ENCODE measurements at regions not wholly inside any gene's neighbourhood (a gene's known extent, or its start where the extent isn't known, plus 50 kb on each side); places are given as distances from the start of the nearest gene placed in this dataset.

DNA sequence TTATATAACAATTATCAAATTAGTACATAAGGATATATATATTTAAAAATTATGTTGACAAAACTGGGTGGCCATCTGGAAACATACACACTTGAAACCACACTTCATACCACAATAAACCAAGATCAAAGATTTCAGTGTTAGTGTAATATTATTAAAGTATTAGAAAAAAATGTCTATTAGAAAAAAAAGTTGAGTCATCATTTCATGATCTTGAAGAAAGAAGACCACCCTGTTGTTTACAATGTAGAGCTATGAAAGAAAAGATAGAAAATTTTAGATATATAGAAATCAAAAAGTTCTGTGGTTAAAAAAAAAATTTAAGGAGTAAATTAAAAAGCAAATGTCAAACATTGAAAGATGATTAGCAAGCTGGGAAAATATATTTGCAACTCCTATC, 224.5 kb upstream of the CDH20 start:
- Histone ChIP-seq H3K27ac (ENCODE audit: low read depth, low read length) (no peak overlapping the region), H3K4me1 (ENCODE audit: control insufficient read depth, insufficient read depth, low read length) (no peaks in the 10 kb centered on the region), H3K4me3 (ENCODE audit: low read depth, low read length) (no peak overlapping the region), H3K27me3 (ENCODE audit: control insufficient read depth, insufficient read depth, low read length) (no peaks in the 10 kb centered on the region), H3K9ac (ENCODE audit: low read length) (no peak overlapping the region), H3K36me3 (ENCODE audit: control insufficient read depth, insufficient read depth, low read length) (no peaks in the 10 kb centered on the region), H3K9me3 (ENCODE audit: control insufficient read depth, insufficient read depth, low read depth, low read length) (no peaks in the 10 kb centered on the region)

DNA sequence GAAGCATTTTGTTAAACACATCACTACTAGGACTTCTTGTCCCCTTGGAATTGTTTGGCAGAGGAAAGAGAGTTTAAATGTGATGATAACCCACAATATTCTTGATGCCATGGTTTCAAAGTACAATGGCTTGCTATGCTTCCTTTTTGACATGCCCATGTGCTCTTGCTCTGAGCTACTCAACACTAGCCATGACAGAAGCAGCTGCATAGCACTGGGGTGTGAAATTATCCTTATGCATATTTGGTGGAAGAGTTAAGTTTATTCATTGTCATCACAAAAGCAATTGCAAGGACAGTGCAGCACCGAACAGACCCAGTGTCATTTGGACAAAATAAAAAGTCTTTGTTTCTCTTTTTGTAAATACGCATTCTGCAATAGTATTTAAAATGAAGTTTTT, 209.9 kb upstream of the CDH20 start:
- Histone ChIP-seq H3K4me3 (ENCODE audit: low read depth, low read length) (no peak overlapping the region), H3K9ac (ENCODE audit: low read length) (no peak overlapping the region), H3K9me3 (ENCODE audit: control insufficient read depth, insufficient read depth, low read depth, low read length) (no peaks in the 10 kb centered on the region), H3K36me3 (ENCODE audit: control insufficient read depth, insufficient read depth, low read length) (no peaks in the 10 kb centered on the region), H3K27ac (ENCODE audit: low read depth, low read length) (no peak overlapping the region), H3K27me3 (ENCODE audit: control insufficient read depth, insufficient read depth, low read length) (no peaks in the 10 kb centered on the region), H3K4me1 (ENCODE audit: control insufficient read depth, insufficient read depth, low read length) (peaks cover 14% of the 10 kb centered on the region)

DNA sequence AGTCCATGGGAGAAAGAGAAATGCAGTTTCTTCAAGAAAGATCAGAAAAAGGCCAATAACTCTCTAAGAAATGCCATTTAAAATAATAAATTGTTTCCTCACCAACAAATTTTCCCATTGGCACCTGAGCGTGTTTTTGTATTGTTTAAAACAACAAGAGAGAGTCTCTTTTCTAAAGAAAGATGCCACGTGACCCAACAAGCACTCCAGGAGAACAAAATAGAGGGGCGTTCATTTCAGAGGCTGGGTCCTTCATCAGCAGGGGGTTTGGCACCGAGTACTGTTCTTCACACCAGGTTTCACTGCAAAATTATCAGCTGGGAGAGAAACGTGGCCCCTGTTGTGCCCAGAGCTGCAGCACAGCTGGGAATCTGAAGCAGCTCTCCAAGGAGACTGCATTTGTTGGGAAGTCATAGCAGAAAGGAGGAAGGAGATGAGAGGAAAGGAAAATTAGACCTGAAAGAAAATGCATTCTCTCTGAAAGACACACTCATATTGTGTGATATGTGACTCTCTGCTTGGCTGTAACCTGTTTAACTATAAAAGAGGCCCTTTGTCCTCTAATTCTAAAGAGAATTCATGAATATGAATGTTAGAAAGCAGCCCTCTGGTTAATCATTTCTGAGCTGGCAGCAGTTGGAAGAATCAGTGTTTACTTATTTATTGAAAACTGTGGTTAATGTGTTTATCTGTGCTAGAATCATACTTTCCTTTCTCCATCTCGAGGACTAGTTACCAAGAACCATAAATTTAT, 205.3 kb upstream of the CDH20 start:
- Histone ChIP-seq H3K9me3 (ENCODE audit: control insufficient read depth, insufficient read depth, low read depth, low read length) (no peaks in the 10 kb centered on the region), H3K27me3 (ENCODE audit: control insufficient read depth, insufficient read depth, low read length) (no peaks in the 10 kb centered on the region), H3K36me3 (ENCODE audit: control insufficient read depth, insufficient read depth, low read length) (no peaks in the 10 kb centered on the region), H3K9ac (ENCODE audit: low read length) (no peak overlapping the region), H3K4me1 (ENCODE audit: control insufficient read depth, insufficient read depth, low read length) (peaks cover 19% of the 10 kb centered on the region), H3K4me3 (ENCODE audit: low read depth, low read length) (no peak overlapping the region), H3K27ac (ENCODE audit: low read depth, low read length) (no peak overlapping the region)

DNA sequence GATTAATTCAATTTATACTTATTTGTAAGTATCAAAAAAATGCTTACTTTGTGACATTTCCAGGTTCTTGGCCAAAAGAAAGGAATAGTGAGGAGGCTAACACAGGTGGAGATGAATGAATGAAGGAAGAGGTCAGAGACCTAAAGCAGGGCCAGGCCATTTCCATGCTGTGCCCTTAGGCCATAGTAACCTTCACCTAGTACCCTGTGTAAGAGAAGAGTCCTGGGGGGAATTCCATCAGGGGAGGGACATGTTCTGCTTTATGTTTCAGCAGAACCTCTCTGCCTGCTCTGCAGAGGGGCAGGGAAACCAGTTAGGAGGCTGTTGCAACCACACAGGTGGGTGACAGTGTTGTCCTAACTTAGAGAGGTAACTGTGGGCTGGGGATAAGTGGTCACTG, 204.2 kb upstream of the CDH20 start:
- Histone ChIP-seq H3K36me3 (ENCODE audit: control insufficient read depth, insufficient read depth, low read length) (no peaks in the 10 kb centered on the region), H3K27me3 (ENCODE audit: control insufficient read depth, insufficient read depth, low read length) (no peaks in the 10 kb centered on the region), H3K4me3 (ENCODE audit: low read depth, low read length) (no peak overlapping the region), H3K27ac (ENCODE audit: low read depth, low read length) (no peak overlapping the region), H3K9me3 (ENCODE audit: control insufficient read depth, insufficient read depth, low read depth, low read length) (no peaks in the 10 kb centered on the region), H3K9ac (ENCODE audit: low read length) (no peak overlapping the region), H3K4me1 (ENCODE audit: control insufficient read depth, insufficient read depth, low read length) (peaks cover 19% of the 10 kb centered on the region)

DNA sequence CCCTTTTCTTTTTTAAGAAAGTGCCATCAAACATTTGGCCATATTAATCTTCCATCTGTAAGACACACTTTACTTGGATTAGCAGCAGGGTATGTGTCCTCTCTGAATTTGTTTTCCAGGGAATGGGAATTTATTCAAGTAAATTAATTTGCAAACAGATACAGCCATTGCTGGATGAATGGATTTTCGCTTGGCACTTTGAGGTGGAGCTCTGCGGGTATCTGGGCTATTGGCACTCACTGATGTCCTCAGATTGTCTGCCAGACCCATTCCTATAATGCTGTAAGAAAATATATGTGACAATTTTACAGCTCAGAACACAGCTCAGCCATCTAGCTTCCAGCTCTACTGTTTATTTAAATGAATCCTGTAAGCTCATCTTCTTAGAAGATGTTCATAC, 201.2 kb upstream of the CDH20 start:
- Histone ChIP-seq H3K27ac (ENCODE audit: low read depth, low read length) (no peak overlapping the region), H3K36me3 (ENCODE audit: control insufficient read depth, insufficient read depth, low read length) (no peaks in the 10 kb centered on the region), H3K4me3 (ENCODE audit: low read depth, low read length) (no peak overlapping the region), H3K4me1 (ENCODE audit: control insufficient read depth, insufficient read depth, low read length) (peaks cover 18% of the 10 kb centered on the region), H3K9ac (ENCODE audit: low read length) (no peak overlapping the region), H3K9me3 (ENCODE audit: control insufficient read depth, insufficient read depth, low read depth, low read length) (no peaks in the 10 kb centered on the region), H3K27me3 (ENCODE audit: control insufficient read depth, insufficient read depth, low read length) (no peaks in the 10 kb centered on the region)

- H3K9ac ChIP-seq (ENCODE audit: low read length): no peak overlapping the region
- no peaks in the 10 kb centered on the region for H3K9me3 ChIP-seq (ENCODE audit: control insufficient read depth, insufficient read depth, low read depth, low read length)
- H3K36me3 ChIP-seq (ENCODE audit: control insufficient read depth, insufficient read depth, low read length): no peaks in the 10 kb centered on the region
- no peak overlapping the region for H3K27ac ChIP-seq (ENCODE audit: low read depth, low read length)
- H3K4me3 ChIP-seq (ENCODE audit: low read depth, low read length): no peak overlapping the region
- no peaks in the 10 kb centered on the region for H3K27me3 ChIP-seq (ENCODE audit: control insufficient read depth, insufficient read depth, low read length)
- H3K4me1 ChIP-seq (ENCODE audit: control insufficient read depth, insufficient read depth, low read length): peaks cover 2% of the 10 kb centered on the region; the same call in 1 of the 2 replicates
Measured at GRCh38 chr18:61133783-61134182, 199.4 kb upstream of the CDH20 start.

DNA sequence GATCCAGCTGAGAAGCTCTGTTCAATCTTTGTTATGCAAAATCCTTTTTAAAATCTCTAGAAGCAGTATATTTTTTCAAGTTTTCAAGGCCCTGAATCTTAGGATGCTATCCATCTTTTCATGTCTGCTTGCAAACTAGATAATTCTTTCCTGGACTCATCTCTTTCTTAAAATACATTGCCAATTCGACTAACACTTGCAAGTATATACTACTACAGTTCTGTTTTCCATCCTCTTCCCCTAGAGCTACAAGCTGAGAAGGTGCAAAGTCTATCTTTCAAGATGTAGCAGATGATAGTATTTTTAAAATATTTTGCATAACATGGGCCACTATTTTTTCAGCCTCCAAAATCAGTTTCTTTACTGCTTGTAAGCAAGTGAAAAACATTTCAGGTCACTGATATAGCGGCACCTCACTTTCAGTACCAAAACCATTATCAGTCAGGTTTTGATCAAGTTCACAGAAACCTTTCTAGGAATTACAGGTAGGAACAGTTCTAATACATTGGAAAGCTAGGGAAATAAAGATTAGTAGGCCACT, 196.4 kb upstream of the CDH20 start:
- no peak overlapping the region for H3K4me3 ChIP-seq (ENCODE audit: low read depth, low read length)
- H3K27ac ChIP-seq (ENCODE audit: low read depth, low read length): no peak overlapping the region
- H3K9ac ChIP-seq (ENCODE audit: low read length): no peak overlapping the region
- no peaks in the 10 kb centered on the region for H3K4me1 ChIP-seq (ENCODE audit: control insufficient read depth, insufficient read depth, low read length)
- no peaks in the 10 kb centered on the region for H3K27me3 ChIP-seq (ENCODE audit: control insufficient read depth, insufficient read depth, low read length)
- no peaks in the 10 kb centered on the region for H3K36me3 ChIP-seq (ENCODE audit: control insufficient read depth, insufficient read depth, low read length)
- no peaks in the 10 kb centered on the region for H3K9me3 ChIP-seq (ENCODE audit: control insufficient read depth, insufficient read depth, low read depth, low read length)

DNA sequence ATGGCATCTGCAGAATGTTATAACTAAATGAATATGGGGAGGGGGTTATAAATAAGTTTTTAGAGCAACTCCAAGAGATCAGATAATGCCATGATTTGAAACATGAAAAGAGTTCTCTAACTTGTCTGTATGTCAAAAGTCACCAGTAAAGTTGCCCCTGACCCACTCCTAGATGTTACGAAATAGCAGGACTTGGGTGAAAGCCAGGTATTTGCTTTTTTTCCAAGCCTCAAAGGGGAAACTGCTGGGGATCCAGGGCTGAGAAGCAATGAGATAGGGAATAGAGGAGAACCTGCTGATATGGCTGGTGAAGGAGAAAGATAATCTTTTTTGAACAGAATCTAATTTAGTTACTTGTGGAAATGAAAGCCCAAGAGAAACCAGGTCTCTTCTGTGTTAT, 191.5 kb upstream of the CDH20 start:
- Histone ChIP-seq H3K9ac (ENCODE audit: low read length) (no peak overlapping the region), H3K4me1 (ENCODE audit: control insufficient read depth, insufficient read depth, low read length) (no peaks in the 10 kb centered on the region), H3K27ac (ENCODE audit: low read depth, low read length) (no peak overlapping the region), H3K27me3 (ENCODE audit: control insufficient read depth, insufficient read depth, low read length) (no peaks in the 10 kb centered on the region), H3K9me3 (ENCODE audit: control insufficient read depth, insufficient read depth, low read depth, low read length) (0 out of 2 replicates have a peak, but pooled peaks cover 2% of the 10 kb centered on the region), H3K4me3 (ENCODE audit: low read depth, low read length) (no peak overlapping the region), H3K36me3 (ENCODE audit: control insufficient read depth, insufficient read depth, low read length) (no peaks in the 10 kb centered on the region)

GRCh38 chr18:61148322-61148721, 184.9 kb upstream of the CDH20 start:
- Histone ChIP-seq H3K4me3 (ENCODE audit: low read depth, low read length) (no peak overlapping the region), H3K4me1 (ENCODE audit: control insufficient read depth, insufficient read depth, low read length) (no peaks in the 10 kb centered on the region), H3K9ac (ENCODE audit: low read length) (no peak overlapping the region)

DNA sequence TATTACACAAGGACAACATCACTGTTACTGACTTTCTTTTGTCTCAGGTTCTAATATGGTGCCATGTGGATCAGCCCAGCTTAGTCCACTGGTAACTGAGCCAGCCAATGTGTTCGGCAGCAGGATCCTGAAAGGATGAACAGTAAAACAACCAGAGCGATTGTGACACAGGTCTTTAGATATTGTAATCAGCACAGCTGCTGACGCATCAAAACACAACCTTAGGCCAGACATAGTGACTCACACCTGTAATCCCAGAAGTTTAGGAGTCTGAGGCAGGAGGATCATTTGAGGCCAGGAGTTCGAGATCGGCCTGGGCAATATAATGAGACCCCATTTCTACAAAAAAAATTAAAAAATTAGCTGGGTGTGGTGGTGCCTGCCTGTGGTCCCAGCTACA, 183.4 kb upstream of the CDH20 start:
- no peak overlapping the region for H3K27ac ChIP-seq (ENCODE audit: low read depth, low read length)
- 0 out of 2 replicates have a peak, but pooled peaks cover 2% of the 10 kb centered on the region for H3K9me3 ChIP-seq (ENCODE audit: control insufficient read depth, insufficient read depth, low read depth, low read length)
- no peaks in the 10 kb centered on the region for H3K4me1 ChIP-seq (ENCODE audit: control insufficient read depth, insufficient read depth, low read length)
- H3K36me3 ChIP-seq (ENCODE audit: control insufficient read depth, insufficient read depth, low read length): no peaks in the 10 kb centered on the region
- H3K4me3 ChIP-seq (ENCODE audit: low read depth, low read length): no peak overlapping the region
- no peaks in the 10 kb centered on the region for H3K27me3 ChIP-seq (ENCODE audit: control insufficient read depth, insufficient read depth, low read length)
- no peak overlapping the region for H3K9ac ChIP-seq (ENCODE audit: low read length)

More at GRCh38 chr18:61148322-61148721, 184.9 kb upstream of the CDH20 start:
- Histone ChIP-seq H3K9me3 (ENCODE audit: control insufficient read depth, insufficient read depth, low read depth, low read length) (0 out of 2 replicates have a peak, but pooled peaks cover 2% of the 10 kb centered on the region), H3K36me3 (ENCODE audit: control insufficient read depth, insufficient read depth, low read length) (no peaks in the 10 kb centered on the region), H3K27me3 (ENCODE audit: control insufficient read depth, insufficient read depth, low read length) (no peaks in the 10 kb centered on the region), H3K27ac (ENCODE audit: low read depth, low read length) (no peak overlapping the region)

GRCh38 chr18:61153571-61153970, 179.7 kb upstream of the CDH20 start:
- H3K27ac ChIP-seq (ENCODE audit: low read depth, low read length): no peak overlapping the region
- H3K9ac ChIP-seq (ENCODE audit: low read length): no peak overlapping the region
- no peaks in the 10 kb centered on the region for H3K27me3 ChIP-seq (ENCODE audit: control insufficient read depth, insufficient read depth, low read length)
- H3K9me3 ChIP-seq (ENCODE audit: control insufficient read depth, insufficient read depth, low read depth, low read length): no peaks in the 10 kb centered on the region
- no peak overlapping the region for H3K4me3 ChIP-seq (ENCODE audit: low read depth, low read length)
- no peaks in the 10 kb centered on the region for H3K36me3 ChIP-seq (ENCODE audit: control insufficient read depth, insufficient read depth, low read length)
- no peaks in the 10 kb centered on the region for H3K4me1 ChIP-seq (ENCODE audit: control insufficient read depth, insufficient read depth, low read length)

Measured in HUES6 (cell line).